Glutamatergic neuron (in vitro differentiated cells): ENCODE measurements at regions not wholly inside any gene's neighbourhood (a gene's known extent, or its start where the extent isn't known, plus 50 kb on each side); places are given as distances from the start of the nearest gene placed in this dataset.
"Not testable (repeated sequence)": the region's sequence is repeated elsewhere in the genome, so short reads cannot be mapped to it uniquely, and the experiment has no call there.

Experiments used
- DNase-seq: peaks from one replicate; pipeline ENCODE4 v3.0.0; 2022
- H3K27ac Mint-ChIP-seq: one replicate; pipeline ENCODE4 v1.8.0; 2020; ENCODE audit warnings: mild to moderate bottlenecking, mixed read lengths, inconsistent platforms; ENCODE audit not compliant: unreplicated experiment
- H3K27me3 Mint-ChIP-seq: one replicate; pipeline ENCODE4 v1.8.0; 2020; ENCODE audit warnings: mild to moderate bottlenecking, moderate library complexity, mixed read lengths, inconsistent platforms; ENCODE audit not compliant: unreplicated experiment
- H3K36me3 Mint-ChIP-seq: one replicate; pipeline ENCODE4 v1.8.0; 2020; ENCODE audit warnings: mild to moderate bottlenecking, mixed read lengths, inconsistent platforms; ENCODE audit not compliant: unreplicated experiment
- H3K4me1 Mint-ChIP-seq: one replicate; pipeline ENCODE4 v1.8.0; 2020; ENCODE audit warnings: mild to moderate bottlenecking, low read depth, mixed read lengths, inconsistent platforms; ENCODE audit not compliant: unreplicated experiment
- H3K4me3 Mint-ChIP-seq: one replicate; pipeline ENCODE4 v1.8.0; 2020; ENCODE audit warnings: mild to moderate bottlenecking, mixed read lengths, inconsistent platforms; ENCODE audit not compliant: unreplicated experiment
- H3K9me3 Mint-ChIP-seq: one replicate; pipeline ENCODE4 v1.8.0; 2020; ENCODE audit warnings: mild to moderate bottlenecking, moderate library complexity, mixed read lengths, inconsistent platforms; ENCODE audit not compliant: unreplicated experiment
- CTCF ChIP-seq: fragments of 200-600 bp; sonication (generic); IDR thresholded peaks from one replicate; pipeline ENCODE4 v1.5.0; 2021; ENCODE audit not compliant: partially characterized antibody, unreplicated experiment

DNA sequence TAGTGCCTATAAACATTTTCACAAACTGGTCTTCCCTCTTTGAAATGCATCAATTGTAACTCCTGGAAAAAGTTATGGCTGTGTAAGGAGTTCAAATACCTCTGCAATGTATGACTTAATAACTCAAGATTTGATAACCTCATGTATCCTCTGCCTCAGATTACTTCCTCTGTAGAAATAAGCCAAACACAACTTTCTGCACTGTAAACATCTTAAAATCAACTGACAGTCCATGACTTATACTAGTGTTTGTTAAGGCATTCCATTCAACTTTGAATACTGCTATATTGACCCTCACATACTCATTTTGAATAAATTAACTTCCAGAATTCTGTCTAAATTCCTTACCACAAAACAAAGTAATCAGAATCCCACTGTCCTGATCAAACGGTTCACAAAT is 256.2 kb upstream of the POU5F2 start:
- DNase-seq: no peak
- Mint-ChIP-seq H3K27ac (no peak overlapping the region), H3K27me3 (peaks cover 3% of the 10 kb centered on the region), H3K36me3 (peaks cover 12% of the 10 kb centered on the region), H3K9me3 (no peaks in the 10 kb centered on the region), H3K4me1 (peaks cover 9% of the 10 kb centered on the region), H3K4me3 (no peak overlapping the region)
- no peak for TF ChIP-seq CTCF

DNA sequence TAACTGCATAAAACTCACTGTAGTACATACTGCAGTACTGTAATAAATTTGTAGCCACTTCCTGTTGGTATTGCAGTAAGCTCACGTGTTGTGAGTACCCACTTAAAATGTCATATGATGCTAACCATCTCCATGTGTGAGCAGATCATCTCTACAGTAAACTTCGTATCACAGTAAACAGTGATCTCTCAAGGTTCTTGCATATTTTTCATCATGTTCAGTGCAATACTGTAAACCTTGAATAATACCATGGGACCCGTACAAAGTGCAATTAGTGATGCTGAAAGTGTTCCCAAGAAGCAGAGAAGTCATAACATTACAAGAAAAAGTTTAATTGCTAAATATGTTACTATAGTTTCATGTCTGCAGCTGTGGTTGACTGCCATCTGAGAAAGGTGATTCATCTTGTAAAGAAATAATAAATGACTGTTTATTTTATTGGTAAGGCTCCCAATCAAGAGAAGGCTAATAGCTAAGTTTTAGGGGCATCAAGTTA is 253.8 kb upstream of the POU5F2 start:
- no peak overlapping the region for H3K4me3 Mint-ChIP-seq
- H3K9me3 Mint-ChIP-seq: no peaks in the 10 kb centered on the region
- DNase-seq: no peak
- no peaks in the 10 kb centered on the region for H3K36me3 Mint-ChIP-seq
- TF ChIP-seq CTCF: no peak
- H3K27ac Mint-ChIP-seq: no peak overlapping the region
- H3K27me3 Mint-ChIP-seq: peaks cover 1% of the 10 kb centered on the region
- peaks cover 26% of the 10 kb centered on the region for H3K4me1 Mint-ChIP-seq

GRCh38 chr5:93993161-93993560 is 251.8 kb upstream of the POU5F2 start:
- no peak overlapping the region for H3K4me3 Mint-ChIP-seq
- no peaks in the 10 kb centered on the region for H3K36me3 Mint-ChIP-seq
- H3K27me3 Mint-ChIP-seq: peaks cover 1% of the 10 kb centered on the region
- DNase-seq: no peak
- H3K4me1 Mint-ChIP-seq: peaks cover 31% of the 10 kb centered on the region
- H3K9me3 Mint-ChIP-seq: no peaks in the 10 kb centered on the region
- no peak for TF ChIP-seq CTCF
- H3K27ac Mint-ChIP-seq: peak overlapping the region; percentile 89

- no peak for TF ChIP-seq CTCF
- H3K27ac Mint-ChIP-seq: peak overlapping the region; percentile 71
- DNase-seq: no peak
- peaks cover 3% of the 10 kb centered on the region for H3K9me3 Mint-ChIP-seq
- no peak overlapping the region for H3K4me3 Mint-ChIP-seq
- H3K36me3 Mint-ChIP-seq: no peaks in the 10 kb centered on the region
- H3K27me3 Mint-ChIP-seq: no peaks in the 10 kb centered on the region
- peaks cover 40% of the 10 kb centered on the region for H3K4me1 Mint-ChIP-seq
Observed at GRCh38 chr5:93990504-93991070, 249.2 kb upstream of the POU5F2 start.

GRCh38 chr5:93985940-93986570 is 244.7 kb upstream of the POU5F2 start:
- DNase-seq, H3K36me3 Mint-ChIP-seq, H3K4me3 Mint-ChIP-seq, H3K27me3 Mint-ChIP-seq, H3K9me3 Mint-ChIP-seq: not testable (repeated sequence)
- Mint-ChIP-seq H3K27ac (peak overlapping the region; percentile 18), H3K4me1 (peaks cover 20% of the 10 kb centered on the region)
